Right kidney (tissue), 1 donor: ENCODE measurements at regions not wholly inside any gene's neighbourhood (a gene's known extent, or its start where the extent isn't known, plus 50 kb on each side); places are given as distances from the start of the nearest gene placed in this dataset.

ENCODE experiments used
- DNase-seq: peaks from one replicate; pipeline ENCODE4 v3.0.0-alpha.2; 2016

GRCh38 chr6:1057490-1058135 is 254.3 kb upstream of the FOXQ1 start:
- DNase-seq = no peak

- no peak for DNase-seq
Observed at GRCh38 chr6:1055015-1055921, 256.6 kb upstream of the FOXQ1 start.

GRCh38 chr6:1054653-1055014 is 257.3 kb upstream of the FOXQ1 start:
- no peak for DNase-seq

GRCh38 chr6:1053586-1053985 is 258.3 kb upstream of the FOXQ1 start:
- DNase-seq = no peak

GRCh38 chr6:1052262-1052661 is 259.6 kb upstream of the FOXQ1 start:
- DNase-seq = no peak

- DNase-seq = no peak
Observed at GRCh38 chr6:1049900-1050299, 262.0 kb upstream of the FOXQ1 start.

GRCh38 chr6:1049170-1049569 is 262.7 kb upstream of the FOXQ1 start:
- no peak for DNase-seq

GRCh38 chr6:1047981-1048541 is 263.8 kb upstream of the FOXQ1 start:
- peak; percentile 35 for DNase-seq

- DNase-seq = no peak
Observed at GRCh38 chr6:1045239-1045638, 266.7 kb upstream of the FOXQ1 start.

- DNase-seq = no peak
Observed at GRCh38 chr6:1044040-1044836, 267.7 kb upstream of the FOXQ1 start.

GRCh38 chr6:1043458-1043836 is 268.5 kb upstream of the FOXQ1 start:
- DNase-seq = no peak

GRCh38 chr6:1042583-1043457 is 269.1 kb upstream of the FOXQ1 start:
- no peak for DNase-seq

GRCh38 chr6:1040393-1040792 is 271.5 kb upstream of the FOXQ1 start:
- no peak for DNase-seq

- no peak for DNase-seq
Observed at GRCh38 chr6:1039746-1040145, 272.2 kb upstream of the FOXQ1 start.

- no peak for DNase-seq
Observed at GRCh38 chr6:1039191-1039590, 272.7 kb upstream of the FOXQ1 start.

- DNase-seq = no peak
Observed at GRCh38 chr6:1037430-1038202, 274.3 kb upstream of the FOXQ1 start.

- DNase-seq = no peak
Observed at GRCh38 chr6:1035401-1035800, 276.5 kb upstream of the FOXQ1 start.

GRCh38 chr6:1031720-1032119 is 280.2 kb upstream of the FOXQ1 start:
- DNase-seq = no peak

- peak; percentile 61 for DNase-seq
Observed at GRCh38 chr6:1029141-1029540, 282.8 kb upstream of the FOXQ1 start.

- no peak for DNase-seq
Observed at GRCh38 chr6:1028723-1029122, 283.2 kb upstream of the FOXQ1 start.
